Middle frontal gyrus (tissue), 1 donor: ENCODE measurements at regions not wholly inside any gene's neighbourhood (a gene's known extent, or its start where the extent isn't known, plus 50 kb on each side); places are given as distances from the start of the nearest gene placed in this dataset.

Experiments used
- DNase-seq: peaks from one replicate; pipeline ENCODE4 v3.0.0-alpha.2; 2015; ENCODE audit warnings: low spot score; ENCODE audit errors: extremely low spot score

DNA sequence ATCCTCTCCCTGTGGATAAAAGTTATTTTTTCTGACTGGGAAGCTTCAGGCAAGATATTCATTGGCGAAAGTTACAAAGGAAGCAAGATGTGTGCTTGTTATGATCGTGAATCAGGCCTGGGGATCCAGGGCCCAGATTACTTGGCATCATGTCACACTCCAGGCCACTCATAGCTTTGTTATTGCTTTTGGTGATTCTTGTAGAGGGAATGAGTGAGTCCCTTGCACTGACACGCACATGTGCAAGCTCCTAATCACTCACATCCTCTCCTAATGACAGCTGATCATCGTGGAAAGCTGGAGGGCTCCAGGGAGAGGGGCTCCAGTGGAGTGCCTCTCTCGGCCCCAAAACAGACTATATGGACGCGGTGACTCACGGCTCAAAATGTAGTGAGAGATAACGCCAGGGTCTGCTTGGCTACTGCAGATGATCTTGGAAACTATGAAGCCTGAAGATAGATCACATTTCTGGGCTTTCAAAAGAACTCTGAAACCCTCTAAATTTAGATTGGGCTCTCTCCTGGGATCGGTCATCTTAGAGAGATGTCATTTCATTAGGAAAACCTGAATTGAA is 481.1 kb upstream of the USP24 start:
- no peak for DNase-seq

- no peak for DNase-seq
Measured at GRCh38 chr1:55695552-55695951, 480.4 kb upstream of the USP24 start.

GRCh38 chr1:55695151-55695550 is 480.0 kb upstream of the USP24 start:
- DNase-seq, result no peak

DNA sequence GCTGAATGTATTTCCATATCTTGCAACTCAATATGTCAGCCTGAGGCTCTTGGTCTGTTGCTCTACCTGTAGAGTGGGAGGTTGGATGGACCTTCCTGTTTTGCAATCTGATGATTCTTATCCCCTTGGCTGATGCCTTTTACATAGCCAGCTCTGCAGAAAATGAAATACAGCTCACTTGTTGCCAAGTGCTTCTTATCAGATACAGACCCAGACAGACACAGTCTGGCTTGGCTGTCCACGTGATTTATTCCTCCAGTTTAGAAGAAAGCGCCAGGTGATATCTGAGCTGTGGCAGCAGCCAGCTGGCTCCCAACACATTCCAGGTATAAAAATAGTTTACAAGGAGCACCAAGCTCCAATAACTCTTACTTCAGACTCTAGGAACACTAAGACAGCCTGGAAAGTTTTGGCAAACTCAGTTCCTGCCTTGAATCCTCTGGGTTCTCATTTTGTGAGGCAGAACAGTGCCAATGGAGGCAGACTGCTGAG is 479.2 kb upstream of the USP24 start:
- DNase-seq, result no peak

DNA sequence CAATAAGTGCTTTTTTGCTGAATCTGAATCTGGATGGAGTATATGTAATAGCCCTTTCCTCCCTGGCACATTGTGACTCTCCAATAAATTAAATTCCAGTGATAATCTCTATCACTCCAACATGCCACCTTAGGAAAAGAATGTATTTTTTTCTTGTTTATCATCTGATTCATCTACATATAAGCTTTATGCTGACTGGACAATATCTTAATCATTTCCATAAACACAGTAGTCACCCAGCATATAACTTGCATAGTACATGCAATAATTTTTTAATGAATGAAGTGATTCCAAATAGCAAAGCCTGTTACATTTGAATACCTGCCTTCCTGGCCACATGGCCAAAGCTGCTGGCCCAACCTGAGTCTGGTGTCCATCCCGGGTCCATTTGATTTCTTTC is 477.6 kb upstream of the USP24 start:
- no peak for DNase-seq

- no peak for DNase-seq
Measured at GRCh38 chr1:55690366-55690765, 475.2 kb upstream of the USP24 start.

GRCh38 chr1:55689800-55690199 is 474.6 kb upstream of the USP24 start:
- no peak for DNase-seq

- no peak for DNase-seq
Measured at GRCh38 chr1:55685560-55685959, 470.4 kb upstream of the USP24 start.

DNA sequence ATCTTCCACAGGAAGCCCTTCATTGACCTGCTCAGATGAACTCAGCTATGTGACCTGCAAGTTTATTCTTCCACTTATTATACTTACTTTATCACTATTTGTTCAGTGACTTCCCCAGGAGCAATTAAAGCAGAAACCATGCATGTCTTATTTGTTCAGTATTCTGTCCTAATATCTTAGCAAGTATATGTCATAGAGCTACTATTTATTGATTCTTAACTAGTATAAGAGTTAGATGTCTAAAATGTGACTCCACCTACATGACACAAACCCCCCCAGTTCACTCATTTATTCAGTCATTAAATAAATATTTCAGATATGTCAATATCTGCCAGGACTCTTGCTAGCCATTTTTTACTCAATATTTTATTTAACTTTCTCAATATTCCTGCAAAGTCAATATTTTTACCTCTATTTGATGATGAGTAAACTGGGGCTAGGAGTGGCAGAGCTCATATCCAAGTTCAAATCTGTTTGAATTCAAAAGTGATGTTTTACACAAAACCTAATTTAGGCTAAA is 469.0 kb upstream of the USP24 start:
- no peak for DNase-seq

DNA sequence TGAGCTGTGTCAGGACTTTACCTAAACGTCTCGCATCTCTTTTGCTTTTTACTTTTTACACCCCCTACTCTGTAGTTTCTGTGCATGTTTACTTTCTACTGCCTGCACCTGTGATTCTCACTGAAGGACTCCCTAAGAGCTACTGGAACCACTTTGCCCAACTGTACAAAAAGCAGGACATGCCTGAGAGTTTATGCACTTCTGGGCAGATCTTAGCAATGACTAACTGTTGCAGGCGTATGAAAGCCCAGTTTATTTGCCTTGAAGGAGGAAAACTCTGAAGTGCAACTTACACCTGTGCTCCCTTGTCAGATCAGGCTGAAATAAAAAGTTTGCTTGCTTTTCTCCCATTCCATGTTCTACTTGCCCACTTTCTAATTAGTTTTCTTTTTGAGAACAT is 467.0 kb upstream of the USP24 start:
- no peak for DNase-seq

DNA sequence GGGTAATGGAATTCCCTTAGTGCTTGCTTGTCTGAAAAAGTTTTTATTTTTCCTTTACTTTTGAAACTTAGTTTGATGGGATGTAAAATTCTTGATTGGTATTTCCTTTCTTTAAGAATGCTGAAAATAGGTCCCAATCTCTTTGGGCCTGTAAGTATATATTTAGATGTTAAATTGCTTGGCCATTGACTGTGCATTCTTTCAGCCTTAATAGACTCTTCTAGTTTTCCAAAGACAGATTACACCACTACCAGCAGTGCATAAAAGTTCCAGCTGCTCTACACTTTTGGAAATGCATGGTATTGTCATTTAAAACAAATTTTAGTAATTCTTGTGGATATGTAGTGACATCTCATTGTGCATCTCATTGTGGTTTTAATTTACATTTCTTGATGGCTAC is 464.8 kb upstream of the USP24 start:
- DNase-seq, result no peak

- no peak for DNase-seq
Measured at GRCh38 chr1:55673416-55673815, 458.3 kb upstream of the USP24 start.

GRCh38 chr1:55670331-55671082 is 455.3 kb upstream of the USP24 start:
- no peak for DNase-seq

DNA sequence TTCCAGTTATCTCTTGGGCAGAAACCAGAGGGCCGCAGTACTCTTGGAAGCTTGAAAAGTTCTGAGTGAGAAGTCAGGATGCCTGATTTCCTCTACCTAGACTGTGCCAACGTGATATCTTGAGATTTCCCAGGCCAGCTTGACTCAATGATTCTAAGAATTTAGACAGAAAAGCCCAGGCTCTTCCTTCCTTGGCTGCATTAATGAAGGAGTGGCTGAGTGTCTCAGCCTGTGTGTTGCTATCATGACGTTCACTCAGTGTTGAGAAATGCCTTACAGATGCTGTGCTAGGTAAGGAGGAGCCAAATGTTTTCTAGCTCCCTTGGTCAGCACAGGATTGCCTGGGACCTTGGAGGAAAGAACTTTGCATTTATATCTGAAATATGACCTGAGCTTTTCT is 454.1 kb upstream of the USP24 start:
- no peak for DNase-seq

DNA sequence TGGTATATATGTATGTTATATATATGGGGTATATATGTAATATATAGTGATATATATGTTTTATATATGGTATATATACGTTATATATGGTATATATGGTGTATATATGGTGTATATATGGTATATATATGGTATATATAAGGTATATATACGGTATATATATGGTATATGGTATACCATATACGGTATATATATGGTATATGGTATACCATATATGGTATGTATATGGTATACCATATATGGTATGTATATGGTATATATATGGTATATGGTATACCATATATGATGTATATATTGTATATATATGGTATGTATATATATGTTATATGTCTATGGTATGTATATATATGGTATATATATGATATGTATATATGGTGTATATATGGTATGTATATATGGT is 447.7 kb upstream of the USP24 start:
- no peak for DNase-seq

DNA sequence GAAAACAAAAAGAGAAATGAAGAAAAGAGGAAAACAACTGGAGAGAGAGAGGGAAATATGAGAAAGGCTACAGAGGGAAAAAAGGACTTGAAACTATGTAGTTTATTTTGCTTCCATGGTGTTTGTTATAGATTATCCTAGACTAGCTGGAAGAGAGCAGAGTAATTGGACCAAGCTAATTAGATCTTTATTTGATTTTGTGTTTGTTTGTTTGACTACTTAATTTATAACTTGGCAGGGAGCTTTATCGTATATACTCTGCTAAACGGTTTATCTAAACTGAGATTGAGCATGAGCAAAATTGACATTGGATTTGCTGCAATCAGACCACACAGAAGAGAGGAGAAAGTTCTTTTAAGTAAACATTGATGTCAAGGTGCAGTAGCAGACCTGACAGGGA is 443.8 kb upstream of the USP24 start:
- DNase-seq, result no peak

DNA sequence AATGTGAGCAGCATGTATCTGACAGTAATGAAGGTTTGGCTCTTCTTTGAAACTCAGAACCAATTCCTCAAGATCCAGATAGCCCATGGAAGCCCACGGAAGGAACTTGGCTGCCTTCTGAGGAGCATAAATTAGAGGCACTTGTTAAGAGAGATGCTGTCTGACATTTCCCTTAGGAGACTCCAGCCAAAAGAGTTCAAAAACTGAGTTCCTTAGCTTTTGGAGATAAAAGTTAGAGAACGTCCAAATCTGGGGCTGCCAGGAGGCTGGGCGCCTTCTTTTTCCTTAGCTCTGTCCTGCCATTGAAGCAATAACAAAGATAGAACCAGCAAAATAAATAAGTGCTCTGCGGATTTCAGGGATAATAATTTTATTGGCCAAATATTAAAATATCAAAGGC is 439.6 kb upstream of the USP24 start:
- DNase-seq, result no peak

GRCh38 chr1:55654171-55654570 is 439.0 kb upstream of the USP24 start:
- DNase-seq, result no peak

DNA sequence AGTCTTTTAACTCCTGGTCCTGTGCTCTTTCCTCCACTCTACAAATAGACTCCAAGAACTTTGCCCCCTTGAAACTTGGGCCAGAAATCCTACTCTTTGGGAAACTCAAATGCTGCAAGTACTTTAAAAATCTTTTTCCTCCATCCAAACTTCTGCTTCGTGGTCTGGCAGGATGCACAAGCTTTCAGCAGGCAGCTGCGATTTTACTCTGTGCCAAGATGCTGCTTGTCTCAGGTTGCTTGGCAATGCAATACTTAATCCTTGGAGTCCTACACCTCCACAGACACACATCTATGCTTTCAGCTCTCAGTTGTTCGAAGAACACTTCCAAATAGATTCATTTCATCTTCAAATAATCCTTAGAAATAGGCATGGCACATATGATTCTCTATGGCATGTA is 435.3 kb upstream of the USP24 start:
- no peak for DNase-seq

DNA sequence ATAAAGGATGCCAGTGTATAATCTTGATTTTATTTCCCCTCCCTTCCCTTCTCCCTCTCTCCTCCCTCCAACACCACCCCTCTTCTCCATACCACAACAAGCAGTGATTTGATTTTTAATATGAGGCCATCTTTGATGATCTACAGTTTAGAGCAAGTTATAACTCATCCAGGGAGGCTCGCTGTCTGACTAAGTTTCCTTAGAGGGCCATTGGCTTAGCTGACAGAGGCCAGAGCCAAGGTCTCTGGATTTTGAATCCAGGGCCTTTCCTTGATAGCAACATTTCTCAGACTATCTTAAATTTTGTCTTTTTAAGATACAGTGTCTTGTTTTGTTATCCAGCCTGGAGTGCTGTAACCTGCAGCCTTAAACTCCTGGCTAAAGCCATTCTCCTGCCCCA is 431.0 kb upstream of the USP24 start:
- DNase-seq, result no peak

- no peak for DNase-seq
Measured at GRCh38 chr1:55645270-55645669, 430.1 kb upstream of the USP24 start.

GRCh38 chr1:55641947-55642346 is 426.8 kb upstream of the USP24 start:
- DNase-seq, result no peak
